H9 (cell line): ENCODE measurements at regions not wholly inside any gene's neighbourhood (a gene's known extent, or its start where the extent isn't known, plus 50 kb on each side); places are given as distances from the start of the nearest gene placed in this dataset.

Experiments used
- DNase-seq: peaks from one replicate; pipeline ENCODE4 v3.0.0-alpha.2; 2017
- H2AFZ ChIP-seq: one replicate; pipeline ENCODE4 v1.6.1; 2013; ENCODE audit warnings: mild to moderate bottlenecking, low read length, control low read depth, moderate library complexity
- H2AK5ac ChIP-seq: 2 replicates; pipeline ENCODE4 v1.6.1; 2013; ENCODE audit warnings: low read length, control low read depth, mixed read lengths; ENCODE audit not compliant: insufficient read length
- H2BK120ac ChIP-seq: one replicate; pipeline ENCODE4 v1.6.1; 2013; ENCODE audit warnings: low read depth, mild to moderate bottlenecking, low read length, control low read depth, inconsistent platforms; ENCODE audit not compliant: poor library complexity, severe bottlenecking
- H2BK12ac ChIP-seq: 2 replicates; pipeline ENCODE4 v1.6.1; 2013; ENCODE audit warnings: low read length, control low read depth, mixed read lengths, low read depth; ENCODE audit not compliant: insufficient read length
- H2BK15ac ChIP-seq: 2 replicates; pipeline ENCODE4 v1.6.1; 2013; ENCODE audit warnings: low read depth, low read length, control low read depth
- H2BK20ac ChIP-seq: one replicate; pipeline ENCODE4 v1.6.1; 2013; ENCODE audit warnings: low read depth, mild to moderate bottlenecking, low read length, control low read depth, inconsistent platforms; ENCODE audit not compliant: poor library complexity, severe bottlenecking
- H2BK5ac ChIP-seq: 2 replicates; pipeline ENCODE4 v1.6.1; 2013; ENCODE audit warnings: low read length, control low read depth, mixed read lengths; ENCODE audit not compliant: insufficient read length
- H3K14ac ChIP-seq: 2 replicates; pipeline ENCODE4 v1.6.1; 2013; ENCODE audit warnings: low read length, control low read depth; ENCODE audit not compliant: insufficient read depth
- H3K18ac ChIP-seq: 2 replicates; pipeline ENCODE4 v1.6.1; 2013; ENCODE audit warnings: low read depth, mild to moderate bottlenecking, mixed read lengths, low read length, control low read depth; ENCODE audit not compliant: insufficient read length
- H3K23ac ChIP-seq: 2 replicates; pipeline ENCODE4 v1.6.1; 2013; ENCODE audit warnings: low read length, control low read depth, mixed read lengths, low read depth; ENCODE audit not compliant: insufficient read length
- H3K23me2 ChIP-seq: 2 replicates; pipeline ENCODE4 v1.6.1; 2013; ENCODE audit warnings: low read depth, mild to moderate bottlenecking, mixed read lengths, low read length, control low read depth; ENCODE audit not compliant: insufficient read length, poor library complexity, severe bottlenecking
- H3K27ac ChIP-seq: 2 replicates; pipeline ENCODE4 v1.5.1; 2013; ENCODE audit warnings: low read length, control low read depth, mixed read lengths, low read depth; ENCODE audit not compliant: insufficient read length
- H3K27me3 ChIP-seq: 2 replicates; pipeline ENCODE4 v1.6.1; 2013; ENCODE audit warnings: low read length, control low read depth, inconsistent platforms; ENCODE audit not compliant: insufficient read depth
- H3K4ac ChIP-seq: 2 replicates; pipeline ENCODE4 v1.6.1; 2013; ENCODE audit warnings: low read depth, mild to moderate bottlenecking, control low read depth, inconsistent platforms, low read length, moderate library complexity
- H3K4me1 ChIP-seq: 2 replicates; pipeline ENCODE4 v1.6.1; 2013; ENCODE audit warnings: low read length, control low read depth, inconsistent platforms; ENCODE audit not compliant: insufficient read depth
- H3K4me2 ChIP-seq: 2 replicates; pipeline ENCODE4 v1.6.1; 2013; ENCODE audit warnings: low read length, control low read depth, mixed read lengths; ENCODE audit not compliant: insufficient read length, insufficient read depth
- H3K56ac ChIP-seq: 2 replicates; pipeline ENCODE4 v1.6.1; 2013; ENCODE audit warnings: low read depth, mild to moderate bottlenecking, mixed read lengths, low read length, control low read depth; ENCODE audit not compliant: insufficient read length
- H3K79me1 ChIP-seq: 2 replicates; pipeline ENCODE4 v1.6.1; 2013; ENCODE audit warnings: low read depth, mild to moderate bottlenecking, moderate library complexity, low read length, control low read depth, inconsistent platforms; ENCODE audit not compliant: insufficient read depth, poor library complexity, severe bottlenecking
- H3K79me2 ChIP-seq: 2 replicates; pipeline ENCODE4 v1.6.1; 2013; ENCODE audit warnings: low read length, control low read depth, inconsistent platforms; ENCODE audit not compliant: insufficient read depth
- H3K9ac ChIP-seq: 2 replicates; pipeline ENCODE4 v1.6.1; 2013; ENCODE audit warnings: low read length, control low read depth, mixed read lengths; ENCODE audit not compliant: insufficient read length; ENCODE audit errors: extremely low read depth
- H3K9me3 ChIP-seq: one replicate; pipeline ENCODE4 v1.6.1; 2013; ENCODE audit warnings: low read depth, low read length, inconsistent platforms; ENCODE audit not compliant: control insufficient read depth
- H3T11ph ChIP-seq: one replicate; pipeline ENCODE4 v1.6.1; 2013; ENCODE audit warnings: mild to moderate bottlenecking, low read length, control low read depth, inconsistent platforms
- H4K20me1 ChIP-seq: one replicate; pipeline ENCODE4 v1.6.1; 2013; ENCODE audit not compliant: control insufficient read depth, insufficient read length, insufficient read depth
- H4K5ac ChIP-seq: 2 replicates; pipeline ENCODE4 v1.6.1; 2013; ENCODE audit warnings: low read depth, mild to moderate bottlenecking, mixed read lengths, low read length, control low read depth; ENCODE audit not compliant: insufficient read length
- H4K8ac ChIP-seq: replicated peaks from 2 replicates; pipeline ENCODE4 v1.6.1; 2013; ENCODE audit warnings: low read length, control low read depth, mixed read lengths, low read depth; ENCODE audit not compliant: insufficient read length
- H4K91ac ChIP-seq: 2 replicates; pipeline ENCODE4 v1.6.1; 2013; ENCODE audit warnings: low read depth, mild to moderate bottlenecking, moderate library complexity, mixed read lengths, low read length, control low read depth; ENCODE audit not compliant: insufficient read length
- H3K27ac Mint-ChIP-seq, 3 experiments: 2 replicates in 2 of 3; 3 replicates in 1 of 3; pipeline ENCODE4 v1.8.0; 2020 to 2021; ENCODE audit warnings: mixed read lengths in 3 of 3, mild to moderate bottlenecking in 1 of 3, moderate library complexity in 1 of 3
- H3K27me3 Mint-ChIP-seq: 2 replicates; pipeline ENCODE4 v1.8.0; 2021; ENCODE audit warnings: low read depth, mild to moderate bottlenecking, moderate library complexity, mixed read lengths
- H3K36me3 Mint-ChIP-seq, 3 experiments: 2 replicates in 2 of 3; 3 replicates in 1 of 3; pipeline ENCODE4 v1.8.0; 2020 to 2021; ENCODE audit warnings: low read depth in 3 of 3, mixed read lengths in 3 of 3; ENCODE audit not compliant: insufficient read depth in 1 of 3
- H3K4me1 Mint-ChIP-seq, 2 experiments: 2 replicates each; pipeline ENCODE4 v1.8.0; 2020; ENCODE audit warnings: mixed read lengths in 2 of 2
- H3K4me3 Mint-ChIP-seq, 2 experiments: 2 replicates in 1 of 2; 3 replicates in 1 of 2; pipeline ENCODE4 v1.8.0; 2020 to 2021; ENCODE audit warnings: mild to moderate bottlenecking in 2 of 2, mixed read lengths in 2 of 2, moderate library complexity in 1 of 2
- H3K9me3 Mint-ChIP-seq, 2 experiments: 2 replicates in 1 of 2; 3 replicates in 1 of 2; pipeline ENCODE4 v1.8.0; 2020; ENCODE audit warnings: mild to moderate bottlenecking in 2 of 2, mixed read lengths in 2 of 2, moderate library complexity in 1 of 2
- WGBS: extraction: QIAGEN DNeasy Blood & Tissue Kit; methylation state at CpG from one replicate; pipeline ENCODE4 v1.1.7; 2013; ENCODE audit warnings: missing lambda C conversion rate, low lambda C conversion rate, mixed read lengths; ENCODE audit not compliant: insufficient read length; ENCODE audit errors: extremely low coverage; 5-methylcytosine and 5-hydroxymethylcytosine counted together
- TF ChIP-seq, protein P1 (sequence below): fragments of 200-600 bp; sonication (generic); conservative IDR thresholded peaks from 3 replicates; pipeline ENCODE4 v1.8.0; 2021; ENCODE audit warnings: antibody characterized with exemption, mild to moderate bottlenecking

DNA sequence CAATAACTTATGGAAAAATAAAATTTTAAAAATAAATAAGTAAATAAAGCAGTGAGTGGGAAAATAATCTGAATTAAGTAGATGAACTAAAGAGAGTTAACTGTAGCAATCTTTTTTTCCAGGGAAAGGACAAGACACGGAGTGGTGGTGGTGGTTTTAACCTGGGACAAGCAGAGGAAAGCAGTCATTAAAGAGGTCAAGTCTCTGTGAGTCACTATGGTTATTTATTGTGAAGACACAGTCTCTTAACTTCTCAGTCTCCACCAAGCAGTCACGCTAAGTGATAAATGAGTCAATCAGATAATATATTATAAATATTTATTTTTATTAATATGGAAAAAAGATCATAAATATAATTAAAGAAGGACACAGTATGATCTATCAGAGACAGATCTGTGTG, 228.1 kb upstream of the MEOX2 start:
- Histone ChIP-seq H2BK120ac (no peak overlapping the region), H2BK20ac (no peak overlapping the region), H3K79me2 (no peaks in the 10 kb centered on the region), H3K9ac (no peak overlapping the region), H3K4ac (no peak overlapping the region), H2BK15ac (no peak overlapping the region), H3K79me1 (no peaks in the 10 kb centered on the region), H3T11ph (no peak overlapping the region), H4K5ac (no peak overlapping the region), H2BK12ac (no peak overlapping the region), H2AFZ (no peak overlapping the region), H3K14ac (no peak overlapping the region), H3K4me1 (no peaks in the 10 kb centered on the region), H3K56ac (no peak overlapping the region), H2BK5ac (no peak overlapping the region), H4K91ac (no peak overlapping the region), H3K9me3 (no peaks in the 10 kb centered on the region), H3K23me2 (no peaks in the 10 kb centered on the region), H3K4me2 (no peak overlapping the region), H3K27me3 (no peaks in the 10 kb centered on the region), H3K23ac (no peak overlapping the region), H4K20me1 (no peaks in the 10 kb centered on the region), H2AK5ac (no peak overlapping the region), H3K18ac (no peak overlapping the region), H3K27ac (no peak overlapping the region), H4K8ac (no peak overlapping the region)
- TF ChIP-seq, protein P1, sequence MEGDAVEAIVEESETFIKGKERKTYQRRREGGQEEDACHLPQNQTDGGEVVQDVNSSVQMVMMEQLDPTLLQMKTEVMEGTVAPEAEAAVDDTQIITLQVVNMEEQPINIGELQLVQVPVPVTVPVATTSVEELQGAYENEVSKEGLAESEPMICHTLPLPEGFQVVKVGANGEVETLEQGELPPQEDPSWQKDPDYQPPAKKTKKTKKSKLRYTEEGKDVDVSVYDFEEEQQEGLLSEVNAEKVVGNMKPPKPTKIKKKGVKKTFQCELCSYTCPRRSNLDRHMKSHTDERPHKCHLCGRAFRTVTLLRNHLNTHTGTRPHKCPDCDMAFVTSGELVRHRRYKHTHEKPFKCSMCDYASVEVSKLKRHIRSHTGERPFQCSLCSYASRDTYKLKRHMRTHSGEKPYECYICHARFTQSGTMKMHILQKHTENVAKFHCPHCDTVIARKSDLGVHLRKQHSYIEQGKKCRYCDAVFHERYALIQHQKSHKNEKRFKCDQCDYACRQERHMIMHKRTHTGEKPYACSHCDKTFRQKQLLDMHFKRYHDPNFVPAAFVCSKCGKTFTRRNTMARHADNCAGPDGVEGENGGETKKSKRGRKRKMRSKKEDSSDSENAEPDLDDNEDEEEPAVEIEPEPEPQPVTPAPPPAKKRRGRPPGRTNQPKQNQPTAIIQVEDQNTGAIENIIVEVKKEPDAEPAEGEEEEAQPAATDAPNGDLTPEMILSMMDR, result no peak
- H3K9me3 Mint-ChIP-seq, result no peaks in the 10 kb centered on the region
- H3K27ac Mint-ChIP-seq, result no peak overlapping the region
- WGBS, result no CpG with 5 or more reads among the region's 2 CpGs
- H3K4me1 Mint-ChIP-seq, result peaks cover 0 to 7% of the 10 kb centered on the region in 2 experiments; a peak in 1 of 4 replicates
- no peak for DNase-seq
- H3K27me3 Mint-ChIP-seq, result no peaks in the 10 kb centered on the region
- H3K36me3 Mint-ChIP-seq, result no peaks in the 10 kb centered on the region
- H3K4me3 Mint-ChIP-seq, result no peak overlapping the region
